PC-9 (cell line): ENCODE measurements at regions not wholly inside any gene's neighbourhood (a gene's known extent, or its start where the extent isn't known, plus 50 kb on each side); places are given as distances from the start of the nearest gene placed in this dataset.

Experiments
- BruUV-seq: library from RNA; stranded (reverse); fragments of 400-500 nt; replicated peaks from 2 replicates; lab custom pipeline; 2021; lab: Mats Ljungman, UMichigan
- CTCF ChIA-PET: fragments of 300-600 bp; sonication (Branson Sonifier 250); formaldehyde crosslinking; loops from one replicate; lab custom pipeline; 2022; ENCODE audit warnings: antibody characterized with exemption; lab: Charles Lee
- POLR2A ChIA-PET: fragments of 300-600 bp; sonication (Branson Sonifier 250); formaldehyde crosslinking; loops from one replicate; lab custom pipeline; 2022; ENCODE audit warnings: antibody characterized with exemption; ENCODE audit not compliant: unreplicated experiment; lab: Charles Lee
- DNase-seq, 2 experiments: peaks; one replicate each; pipeline versions ENCODE4 v3.0.0 to v3.0.0-alpha.2; 2015 to 2022; ENCODE audit warnings: mixed read lengths in 1 of 2
- H2AFZ ChIP-seq: fragments of 200-600 bp; sonication (generic); 2 replicates; pipeline ENCODE4 v1.8.1; 2017; ENCODE audit warnings: antibody characterized with exemption
- H3F3A ChIP-seq: fragments of 200-600 bp; sonication (generic); 2 replicates; pipeline ENCODE4 v1.8.1; 2017; ENCODE audit warnings: antibody characterized with exemption, mild to moderate bottlenecking, low read depth; ENCODE audit not compliant: insufficient read depth
- H3K27ac ChIP-seq: fragments of 200-600 bp; sonication (generic); 2 replicates; pipeline ENCODE4 v1.6.1; 2016; ENCODE audit warnings: mixed run types
- H3K27me3 ChIP-seq: fragments of 200-600 bp; sonication (generic); 2 replicates; pipeline ENCODE4 v1.6.1; 2016; ENCODE audit warnings: low read depth, mixed run types; ENCODE audit not compliant: insufficient read depth
- H3K36me3 ChIP-seq: fragments of 200-600 bp; sonication (generic); 2 replicates; pipeline ENCODE4 v1.6.1; 2016; ENCODE audit warnings: low read depth, mixed run types
- H3K4me1 ChIP-seq: fragments of 200-600 bp; sonication (generic); replicated peaks from 2 replicates; pipeline ENCODE4 v1.6.1; 2016; ENCODE audit warnings: mixed run types; ENCODE audit not compliant: insufficient read depth
- H3K4me2 ChIP-seq: fragments of 200-600 bp; sonication (generic); 2 replicates; pipeline ENCODE4 v1.6.1; 2017; ENCODE audit warnings: mixed run types
- H3K4me3 ChIP-seq: fragments of 200-600 bp; sonication (generic); 2 replicates; pipeline ENCODE4 v1.6.1; 2016; ENCODE audit warnings: mixed run types
- H3K79me2 ChIP-seq: fragments of 200-600 bp; sonication (generic); 2 replicates; pipeline ENCODE4 v1.6.1; 2017; ENCODE audit warnings: low read depth, mixed run types
- H3K9me2 ChIP-seq: fragments of 200-600 bp; sonication (generic); 2 replicates; pipeline ENCODE4 v1.8.1; 2017; ENCODE audit warnings: mild to moderate bottlenecking; ENCODE audit not compliant: insufficient read depth
- H3K9me3 ChIP-seq: fragments of 200-600 bp; sonication (generic); 2 replicates; pipeline ENCODE4 v1.8.1; 2016; ENCODE audit warnings: low read depth; ENCODE audit not compliant: insufficient read depth
- H4K20me1 ChIP-seq: fragments of 200-600 bp; sonication (generic); 2 replicates; pipeline ENCODE4 v1.8.1; 2017; ENCODE audit not compliant: insufficient read depth
- EZH2 ChIP-seq: fragments of 200-600 bp; sonication (generic); IDR thresholded peaks from 2 replicates; pipeline ENCODE4 v1.8.0; 2017; ENCODE audit warnings: antibody characterized with exemption, low read depth
- intact Hi-C: fragments of 100-400 bp; cut with micrococcal nuclease; formaldehyde crosslinking; loops from one replicate; pipeline ENCODE4 v1.10.0; 2022; ENCODE audit not compliant: unreplicated experiment
- TF ChIP-seq, protein P1 (sequence below): fragments of 200-600 bp; sonication (generic); conservative IDR thresholded peaks from 2 replicates; pipeline ENCODE4 v1.6.1; 2017; ENCODE audit warnings: mixed run types, antibody characterized with exemption, mild to moderate bottlenecking, moderate library complexity

DNA sequence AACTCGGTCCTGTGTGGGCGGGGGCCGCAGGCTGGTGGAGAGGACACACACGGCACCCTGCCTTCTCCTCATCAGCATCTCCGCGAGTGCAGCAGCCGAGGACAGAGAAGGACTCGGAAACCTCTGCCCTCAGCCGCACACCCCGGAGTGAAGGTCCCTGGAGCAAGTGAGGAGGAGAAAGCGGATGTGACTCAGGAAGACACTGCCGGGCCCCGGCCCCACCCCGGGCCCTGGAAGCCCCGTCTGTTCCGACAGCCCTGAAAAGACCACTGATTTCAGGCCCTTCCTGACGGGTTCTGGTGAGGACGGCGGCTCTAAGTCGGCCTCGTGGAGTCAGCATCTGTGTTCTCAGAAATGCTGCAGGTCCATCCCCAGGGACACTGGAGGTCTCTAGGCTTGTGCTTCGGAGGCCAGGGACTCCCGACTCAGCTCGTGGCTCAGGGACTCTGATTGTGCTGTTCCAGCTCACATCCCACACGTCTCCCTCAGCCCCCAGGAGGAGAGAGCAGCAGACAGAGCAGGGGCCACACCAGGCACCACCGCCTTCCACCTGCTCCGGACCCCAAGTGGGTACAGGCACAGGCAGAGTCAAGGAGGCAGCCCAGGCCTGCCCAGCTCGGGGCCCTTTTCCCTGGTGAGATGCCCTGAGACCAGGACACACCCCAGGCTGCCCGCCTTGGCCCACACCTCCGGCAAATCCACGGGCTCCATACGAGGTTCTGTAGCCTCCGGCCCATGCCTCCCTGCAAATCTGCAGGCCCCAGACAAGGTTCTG, 134.5 kb upstream of the NKX1-1 start:
- BruUV-seq: no TSS peak
- TF ChIP-seq, protein P1, sequence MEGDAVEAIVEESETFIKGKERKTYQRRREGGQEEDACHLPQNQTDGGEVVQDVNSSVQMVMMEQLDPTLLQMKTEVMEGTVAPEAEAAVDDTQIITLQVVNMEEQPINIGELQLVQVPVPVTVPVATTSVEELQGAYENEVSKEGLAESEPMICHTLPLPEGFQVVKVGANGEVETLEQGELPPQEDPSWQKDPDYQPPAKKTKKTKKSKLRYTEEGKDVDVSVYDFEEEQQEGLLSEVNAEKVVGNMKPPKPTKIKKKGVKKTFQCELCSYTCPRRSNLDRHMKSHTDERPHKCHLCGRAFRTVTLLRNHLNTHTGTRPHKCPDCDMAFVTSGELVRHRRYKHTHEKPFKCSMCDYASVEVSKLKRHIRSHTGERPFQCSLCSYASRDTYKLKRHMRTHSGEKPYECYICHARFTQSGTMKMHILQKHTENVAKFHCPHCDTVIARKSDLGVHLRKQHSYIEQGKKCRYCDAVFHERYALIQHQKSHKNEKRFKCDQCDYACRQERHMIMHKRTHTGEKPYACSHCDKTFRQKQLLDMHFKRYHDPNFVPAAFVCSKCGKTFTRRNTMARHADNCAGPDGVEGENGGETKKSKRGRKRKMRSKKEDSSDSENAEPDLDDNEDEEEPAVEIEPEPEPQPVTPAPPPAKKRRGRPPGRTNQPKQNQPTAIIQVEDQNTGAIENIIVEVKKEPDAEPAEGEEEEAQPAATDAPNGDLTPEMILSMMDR: no peak
- TF ChIP-seq EZH2: no peak
- Histone ChIP-seq H3K4me2 (no peak overlapping the region), H3K4me1 (no peaks in the 10 kb centered on the region), H3K27me3 (peaks cover 45% of the 10 kb centered on the region), H2AFZ (no peak overlapping the region), H3K36me3 (no peaks in the 10 kb centered on the region), H3F3A (no peaks in the 10 kb centered on the region), H3K27ac (no peak overlapping the region), H3K79me2 (no peaks in the 10 kb centered on the region), H3K4me3 (no peak overlapping the region), H3K9me3 (no peaks in the 10 kb centered on the region), H3K9me2 (no peaks in the 10 kb centered on the region), H4K20me1 (no peaks in the 10 kb centered on the region)
- POLR2A ChIA-PET: no interaction called here
- CTCF ChIA-PET: no interaction called here
- DNase-seq: no peak
- intact Hi-C loops: no loop called here

DNA sequence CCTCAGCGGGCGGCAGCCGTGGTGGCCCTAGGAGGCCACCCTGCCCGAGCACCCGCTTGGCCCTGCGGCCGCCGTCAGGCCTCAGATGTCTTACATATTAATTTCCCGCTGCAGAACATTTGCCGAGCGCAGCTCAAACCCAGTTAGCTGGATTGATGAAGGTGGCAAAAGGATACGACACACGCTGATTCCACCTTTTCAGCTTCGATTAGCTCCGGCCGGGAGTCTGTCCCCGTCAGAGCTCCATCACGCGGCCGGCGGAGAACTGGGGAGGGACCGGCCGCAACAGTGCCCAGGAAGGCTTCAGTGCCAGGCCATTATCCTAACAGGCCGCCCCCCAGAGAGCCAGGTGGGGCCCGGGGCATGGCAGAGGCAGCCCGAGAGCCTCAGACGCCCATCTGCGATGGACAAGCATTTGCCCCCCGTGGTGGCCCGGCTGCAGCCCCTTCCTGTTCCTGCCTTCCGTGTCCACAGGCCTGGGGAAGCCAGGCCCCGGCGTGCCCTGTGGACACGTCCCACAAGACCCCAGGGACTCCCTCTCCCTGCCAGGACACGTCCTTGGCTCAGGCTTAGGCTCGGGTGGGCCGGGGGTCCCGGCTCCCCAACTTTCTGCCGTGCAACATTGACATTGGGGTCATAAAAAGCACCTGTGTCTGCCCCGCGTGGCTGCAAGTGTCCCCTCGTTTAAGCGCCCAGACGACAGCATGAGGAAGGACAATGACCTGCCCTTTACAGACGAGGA, 133.8 kb upstream of the NKX1-1 start:
- Histone ChIP-seq H2AFZ (no peak overlapping the region), H3K27ac (no peak overlapping the region), H3K4me3 (no peak overlapping the region), H3K27me3 (peaks cover 50% of the 10 kb centered on the region), H4K20me1 (no peaks in the 10 kb centered on the region), H3K9me3 (no peaks in the 10 kb centered on the region), H3K4me1 (no peaks in the 10 kb centered on the region), H3K9me2 (no peaks in the 10 kb centered on the region), H3F3A (no peaks in the 10 kb centered on the region), H3K79me2 (no peaks in the 10 kb centered on the region), H3K36me3 (no peaks in the 10 kb centered on the region), H3K4me2 (no peak overlapping the region)
- intact Hi-C loops: no loop called here
- ChIA-PET CTCF (no interaction called here), POLR2A (no interaction called here)
- no TSS peak for BruUV-seq
- no peak for TF ChIP-seq EZH2
- TF ChIP-seq, protein P1: no peak
- no peak for DNase-seq

DNA sequence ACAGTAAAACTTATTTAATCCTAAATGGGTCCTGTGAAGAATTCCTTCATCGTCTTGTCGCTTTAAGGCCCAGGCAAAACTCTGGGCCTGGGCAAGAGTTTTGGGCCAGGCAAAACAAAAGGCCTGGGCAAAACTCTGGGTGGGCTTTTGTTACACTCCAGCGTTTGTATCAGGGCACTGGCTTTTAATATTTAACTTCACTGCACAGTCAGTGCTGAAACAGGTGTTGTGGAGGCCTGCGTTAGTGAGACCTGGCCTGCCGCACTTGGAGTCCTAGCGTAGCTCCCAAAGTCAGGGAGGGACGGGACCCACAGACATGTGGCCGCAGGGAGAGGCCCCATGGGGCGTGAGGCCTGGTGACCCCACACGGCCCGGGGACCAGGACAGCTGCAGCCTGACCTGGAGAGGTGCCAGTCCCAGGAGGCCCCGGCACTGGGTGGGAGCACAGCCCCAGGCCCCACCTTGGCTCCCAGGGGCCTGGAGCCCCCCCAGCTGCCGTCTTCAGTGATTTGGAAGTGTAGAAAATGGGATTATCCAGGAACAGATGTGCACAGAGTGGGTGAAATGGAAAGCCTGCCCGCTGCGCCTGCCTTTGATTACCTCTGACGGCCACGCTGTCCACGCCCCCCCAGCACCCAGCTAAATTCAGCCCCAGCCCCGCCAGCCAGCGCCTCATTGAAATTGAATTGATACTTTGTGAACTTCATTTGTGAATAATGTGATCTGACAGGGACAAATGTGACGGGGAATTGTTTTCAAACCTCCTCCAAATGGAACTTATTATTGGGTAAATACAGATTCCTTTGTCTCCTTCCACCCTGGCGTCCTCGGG, 132.9 kb upstream of the NKX1-1 start:
- TF ChIP-seq, protein P1: no peak
- TF ChIP-seq EZH2: no peak

More for the DNA sequence above, 132.9 kb upstream of the NKX1-1 start:
- DNase-seq: no peak
- Histone ChIP-seq H3K36me3 (no peaks in the 10 kb centered on the region), H3K4me2 (no peak overlapping the region), H4K20me1 (no peaks in the 10 kb centered on the region), H2AFZ (no peak overlapping the region), H3K27ac (no peak overlapping the region), H3K27me3 (peaks cover 58% of the 10 kb centered on the region), H3F3A (no peaks in the 10 kb centered on the region), H3K4me1 (no peaks in the 10 kb centered on the region), H3K79me2 (no peaks in the 10 kb centered on the region), H3K4me3 (no peak overlapping the region), H3K9me3 (no peaks in the 10 kb centered on the region), H3K9me2 (no peaks in the 10 kb centered on the region)
- BruUV-seq: no TSS peak
- intact Hi-C loops: no loop called here
- ChIA-PET CTCF (no interaction called here), POLR2A (no interaction called here)
